Effector CD8-positive, alpha-beta T cell (primary cell): ENCODE measurements at regions not wholly inside any gene's neighbourhood (a gene's known extent, or its start where the extent isn't known, plus 50 kb on each side); places are given as distances from the start of the nearest gene placed in this dataset.

Experiments used
- DNase-seq: peaks from one replicate; lab custom pipeline; 2025; lab: John Stamatoyannopoulos, UW

- no peak for DNase-seq
These were observed 196.8 kb upstream of the PDE1C start for GRCh38 chr7:32266932-32267475.

- no peak for DNase-seq
These were observed 194.6 kb upstream of the PDE1C start for GRCh38 chr7:32264702-32265284.

GRCh38 chr7:32263611-32264010 lies 193.4 kb upstream of the PDE1C start:
- DNase-seq = no peak

DNA sequence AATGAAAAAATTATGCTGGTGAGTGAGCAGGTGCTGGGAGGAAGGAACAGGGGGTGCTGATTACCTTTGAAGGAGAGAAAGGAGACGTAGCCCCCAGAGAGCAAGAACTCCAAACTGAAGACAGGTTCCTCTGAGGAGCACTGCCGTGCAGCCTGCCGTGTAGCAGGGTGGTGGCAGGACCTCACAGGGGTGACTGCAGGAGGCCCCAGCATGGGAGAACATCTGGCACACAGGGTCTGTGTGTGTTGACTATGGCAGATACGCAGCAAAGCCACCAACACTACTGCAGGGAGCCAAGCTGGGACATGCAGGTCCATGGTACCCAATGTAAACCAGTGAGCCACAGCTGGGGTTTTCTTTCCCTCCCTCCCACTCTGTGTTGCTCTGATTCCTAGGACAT lies 192.1 kb upstream of the PDE1C start:
- DNase-seq = no peak

GRCh38 chr7:32259931-32260596 lies 189.9 kb upstream of the PDE1C start:
- DNase-seq = no peak

DNA sequence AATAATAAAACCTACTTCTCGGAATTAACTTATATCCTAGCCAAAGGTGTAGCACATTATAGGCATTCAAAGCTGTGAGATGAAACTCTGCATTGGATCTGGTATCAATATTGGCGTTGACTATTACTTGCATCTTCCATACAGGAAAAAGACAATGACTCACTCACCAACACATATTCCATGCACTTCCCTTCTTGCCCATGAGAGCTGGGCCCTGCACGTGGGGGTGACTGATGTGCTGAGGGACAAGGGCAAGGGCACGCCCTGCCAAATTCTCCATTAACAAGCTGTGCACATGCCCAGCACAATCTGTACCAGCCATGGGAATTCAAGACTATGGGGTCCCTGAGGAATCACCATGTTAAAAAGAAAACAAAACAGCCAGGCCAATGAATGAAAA lies 188.1 kb upstream of the PDE1C start:
- no peak for DNase-seq

- no peak for DNase-seq
These were observed 187.4 kb upstream of the PDE1C start for GRCh38 chr7:32257621-32258020.

DNA sequence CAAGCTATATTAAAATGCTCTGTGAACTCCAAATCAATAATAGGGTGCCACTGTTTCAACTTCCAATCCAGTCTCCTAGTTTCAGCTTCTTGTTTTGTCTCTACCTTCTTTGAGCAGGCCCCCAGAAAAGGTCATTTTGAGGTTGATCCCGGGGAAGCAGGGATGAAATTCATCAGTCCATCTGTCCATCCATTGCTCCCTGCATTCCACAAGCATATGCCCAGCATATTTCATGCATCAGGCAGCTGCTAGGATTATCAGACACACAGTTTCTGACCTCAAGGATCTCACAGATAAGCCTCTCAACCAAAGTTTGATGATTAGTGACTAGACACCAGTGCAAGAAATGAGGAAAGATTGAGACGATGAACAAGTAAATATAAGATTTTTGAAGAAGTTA lies 186.6 kb upstream of the PDE1C start:
- DNase-seq = no peak

- no peak for DNase-seq
These were observed 186.2 kb upstream of the PDE1C start for GRCh38 chr7:32256376-32256775.

DNA sequence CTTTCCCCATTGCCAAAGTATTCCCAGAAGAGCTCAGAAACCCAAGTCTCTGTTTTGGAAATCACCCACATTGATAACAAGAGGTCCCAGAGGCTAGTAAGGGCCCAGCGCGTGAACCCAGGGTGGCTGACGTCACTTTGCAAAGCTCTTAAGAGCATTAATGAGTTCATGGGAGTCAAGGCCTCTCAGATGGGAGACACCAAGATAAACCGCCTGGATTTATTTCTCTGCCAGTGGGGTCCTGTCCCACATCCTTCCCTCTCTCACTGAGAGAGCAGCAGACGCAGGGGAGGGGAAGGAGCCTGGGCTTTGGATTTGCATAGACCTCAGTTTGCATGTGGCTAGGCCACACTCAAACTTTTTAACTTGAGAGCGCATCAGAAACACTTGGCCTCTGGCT lies 184.8 kb upstream of the PDE1C start:
- no peak for DNase-seq

DNA sequence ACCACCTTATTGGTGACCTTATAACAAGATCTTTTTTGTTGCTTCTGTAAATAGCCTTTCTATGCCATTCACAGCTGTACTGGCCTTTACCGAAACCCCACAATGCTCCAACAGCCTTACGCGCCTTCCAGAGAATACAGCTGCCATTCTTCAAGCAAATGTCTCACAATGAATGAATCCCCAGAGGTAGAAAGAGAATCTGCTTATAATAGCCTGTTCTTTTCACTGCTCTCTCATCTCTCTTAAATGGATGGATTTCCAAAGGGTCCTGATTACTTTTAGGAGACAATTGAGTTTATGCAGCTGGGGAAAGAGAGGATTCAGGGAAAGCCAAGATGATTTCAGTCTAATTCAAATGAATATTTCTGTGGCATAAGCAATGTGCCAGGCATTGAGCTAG lies 183.1 kb upstream of the PDE1C start:
- DNase-seq = no peak

- DNase-seq = no peak
These were observed 181.5 kb upstream of the PDE1C start for GRCh38 chr7:32251659-32252058.

- DNase-seq = no peak
These were observed 180.5 kb upstream of the PDE1C start for GRCh38 chr7:32250471-32251260.

- no peak for DNase-seq
These were observed 179.8 kb upstream of the PDE1C start for GRCh38 chr7:32250003-32250402.

DNA sequence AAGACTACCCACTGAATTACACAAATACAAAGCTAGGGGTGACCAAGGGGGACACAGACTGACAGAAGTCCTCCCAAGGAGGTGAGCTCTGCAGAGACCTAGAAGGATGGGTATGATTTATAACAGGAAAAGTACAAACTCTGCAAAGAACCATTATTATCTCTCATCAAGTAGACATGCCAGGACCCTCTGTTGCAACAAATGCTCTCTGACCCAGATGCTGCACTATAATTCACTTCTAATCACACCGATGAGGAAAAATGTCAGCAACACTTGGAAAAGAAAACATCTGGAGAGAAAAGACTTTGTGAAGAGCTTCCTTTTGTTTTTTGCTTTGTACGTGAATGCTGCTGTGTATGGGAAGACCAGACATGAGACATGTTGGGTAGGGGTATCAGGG lies 178.3 kb upstream of the PDE1C start:
- no peak for DNase-seq

DNA sequence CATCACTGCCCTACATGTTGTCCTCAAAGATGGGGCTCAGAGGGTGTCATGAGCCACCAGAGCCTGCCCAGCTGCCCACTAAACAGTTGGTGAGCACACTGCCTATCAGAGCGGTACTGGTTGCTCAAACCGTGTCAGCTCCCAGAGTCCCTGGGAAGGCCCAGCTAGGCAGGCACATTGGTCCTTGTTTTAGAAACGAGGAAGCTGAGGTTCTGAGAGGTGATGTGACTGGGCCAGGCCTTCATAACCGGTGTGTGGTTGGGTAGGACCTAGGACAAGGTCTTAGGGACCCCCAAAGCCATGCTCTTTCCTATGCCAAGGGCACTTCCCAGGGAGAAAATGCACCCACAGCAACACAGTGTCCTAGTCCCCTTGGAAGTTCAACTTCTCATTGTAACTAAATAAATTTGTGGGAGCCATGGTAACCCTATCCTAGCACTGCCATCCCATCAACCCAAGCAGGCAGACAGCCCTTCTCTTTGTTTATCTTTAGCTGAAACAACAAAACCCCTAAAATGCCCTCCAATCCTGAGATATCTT lies 174.7 kb upstream of the PDE1C start:
- no peak for DNase-seq

GRCh38 chr7:32243687-32244290 lies 173.6 kb upstream of the PDE1C start:
- DNase-seq = no peak

- no peak for DNase-seq
These were observed 172.2 kb upstream of the PDE1C start for GRCh38 chr7:32242436-32242835.

GRCh38 chr7:32241636-32242035 lies 171.4 kb upstream of the PDE1C start:
- no peak for DNase-seq

- DNase-seq = no peak
These were observed 169.6 kb upstream of the PDE1C start for GRCh38 chr7:32239764-32240163.

GRCh38 chr7:32228601-32229000 lies 158.4 kb upstream of the PDE1C start:
- DNase-seq = no peak

GRCh38 chr7:32227746-32228145 lies 157.5 kb upstream of the PDE1C start:
- DNase-seq = no peak
